Astrocyte of the spinal cord (primary cell): ENCODE measurements at regions not wholly inside any gene's neighbourhood (a gene's known extent, or its start where the extent isn't known, plus 50 kb on each side); places are given as distances from the start of the nearest gene placed in this dataset.
A peak's percentile ranks its signal among the peaks of the same experiment; 100 is the strongest.

Experiments used
- DNase-seq: peaks from one replicate; pipeline ENCODE4 v3.0.0; 2011; ENCODE audit warnings: low read depth, low spot score
- H3K4me3 ChIP-seq: 2 replicates; pipeline ENCODE4 v1.5.1; 2011; ENCODE audit warnings: low read depth, mild to moderate bottlenecking, low read length, moderate library complexity
- CTCF ChIP-seq: IDR thresholded peaks from 2 replicates; pipeline ENCODE4 v1.5.1; 2012; ENCODE audit warnings: low read depth, mild to moderate bottlenecking, low read length, inconsistent platforms
- in situ Hi-C: cut with HindIII; loops from 2 replicates; pipeline ENCODE4 v1.10.0; 2017; ENCODE audit warnings: low sequenced_read_pairs

- no peak for TF ChIP-seq CTCF
These were observed 467.5 kb upstream of the CT83 start for GRCh38 chrX:116930311-116930710.

GRCh38 chrX:116897526-116897925, 434.8 kb upstream of the CT83 start:
- no peak overlapping the region for H3K4me3 ChIP-seq
- no peak for TF ChIP-seq CTCF
- no peak for DNase-seq
- in situ Hi-C loops, result no loop called here

More at GRCh38 chrX:116930311-116930710, 467.5 kb upstream of the CT83 start:
- no peak for DNase-seq
- in situ Hi-C loops, result no loop called here
- H3K4me3 ChIP-seq, result no peak overlapping the region

- TF ChIP-seq CTCF, result no peak
- in situ Hi-C loops, result no loop called here
- DNase-seq, result no peak
- no peak overlapping the region for H3K4me3 ChIP-seq
These were observed 419.2 kb upstream of the CT83 start for GRCh38 chrX:116881961-116882360.

GRCh38 chrX:116873671-116874070, 410.9 kb upstream of the CT83 start:
- no peak for TF ChIP-seq CTCF
- peak; percentile 40 for DNase-seq
- in situ Hi-C loops, result no loop called here
- no peak overlapping the region for H3K4me3 ChIP-seq

GRCh38 chrX:116872931-116873330, 410.2 kb upstream of the CT83 start:
- in situ Hi-C loops, result no loop called here
- H3K4me3 ChIP-seq, result no peak overlapping the region
- TF ChIP-seq CTCF, result no peak
- DNase-seq, result no peak

GRCh38 chrX:116863029-116863428, 400.3 kb upstream of the CT83 start:
- in situ Hi-C loops, result no loop called here
- no peak for TF ChIP-seq CTCF
- DNase-seq, result no peak
- H3K4me3 ChIP-seq, result no peak overlapping the region

- TF ChIP-seq CTCF, result no peak
- no peak for DNase-seq
- in situ Hi-C loops, result no loop called here
- no peak overlapping the region for H3K4me3 ChIP-seq
These were observed 399.6 kb upstream of the CT83 start for GRCh38 chrX:116862340-116862739.
